Activated T-helper 1 cell treated with Interleukin-2 at 50 U/mL for 16 hours (primary cell): ENCODE measurements at regions not wholly inside any gene's neighbourhood (a gene's known extent, or its start where the extent isn't known, plus 50 kb on each side); places are given as distances from the start of the nearest gene placed in this dataset.

Source experiments
- DNase-seq: peaks from one replicate; pipeline ENCODE4 v3.0.0-alpha.2; 2020; ENCODE audit warnings: low read depth

DNA sequence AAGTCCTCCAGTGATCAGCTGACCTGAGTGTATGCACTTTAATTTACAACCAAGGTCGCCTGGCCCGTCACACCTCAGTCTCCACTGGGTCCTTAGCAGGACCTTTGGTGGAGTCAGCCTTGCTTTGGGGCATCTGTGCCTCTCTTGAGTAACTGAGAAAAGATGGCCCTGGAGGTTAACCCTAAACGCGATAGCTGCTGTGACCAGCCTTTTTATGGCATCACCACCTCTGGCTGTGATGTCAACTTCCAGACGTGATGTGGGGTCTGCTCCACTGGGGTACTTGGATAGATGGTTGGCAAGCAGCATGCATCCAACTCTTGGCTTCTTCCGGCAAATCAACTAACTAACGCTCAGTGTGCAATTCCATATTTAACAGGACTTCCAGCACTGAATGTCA lies 122.8 kb upstream of the RTL1 start:
- no peak for DNase-seq

DNA sequence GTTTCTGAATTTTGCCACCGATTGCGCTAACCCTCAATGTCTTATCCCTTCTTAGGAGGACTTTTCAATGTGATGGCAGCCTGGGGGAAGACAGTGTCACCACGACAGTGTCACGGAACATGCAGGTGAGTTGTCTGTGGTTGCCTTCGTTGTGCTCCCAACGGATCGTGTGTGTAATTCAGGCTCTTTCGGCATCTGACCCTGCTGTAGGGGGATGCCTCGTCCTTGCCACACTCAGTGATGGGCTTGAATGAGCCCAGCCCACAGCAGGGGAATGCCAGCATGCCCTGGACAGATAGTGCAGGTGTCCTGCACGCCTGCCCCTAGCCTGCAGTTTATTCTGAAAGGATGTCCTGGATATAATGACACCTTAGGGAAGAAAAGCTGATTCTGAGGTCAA lies 123.8 kb upstream of the RTL1 start:
- no peak for DNase-seq

DNA sequence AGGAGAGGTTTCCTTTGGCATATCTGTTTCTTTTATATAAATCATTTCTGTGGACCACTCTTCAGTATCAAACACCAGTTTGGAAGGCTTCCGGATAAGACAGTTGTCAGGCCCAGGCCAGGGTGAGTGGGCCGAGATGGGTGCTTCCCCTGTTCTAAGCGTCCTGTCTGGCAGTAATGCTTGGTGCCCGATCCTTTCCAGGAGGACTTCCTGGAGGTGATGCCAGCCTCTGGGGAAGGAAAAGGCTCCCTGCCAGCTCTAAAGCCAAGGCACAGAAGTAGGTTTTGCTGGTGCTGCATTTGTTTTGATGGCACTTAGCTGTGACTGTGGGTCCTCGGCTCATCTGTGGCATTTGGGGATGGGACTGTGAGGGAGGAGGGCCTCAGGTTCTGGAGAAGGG lies 124.4 kb upstream of the RTL1 start:
- no peak for DNase-seq

DNA sequence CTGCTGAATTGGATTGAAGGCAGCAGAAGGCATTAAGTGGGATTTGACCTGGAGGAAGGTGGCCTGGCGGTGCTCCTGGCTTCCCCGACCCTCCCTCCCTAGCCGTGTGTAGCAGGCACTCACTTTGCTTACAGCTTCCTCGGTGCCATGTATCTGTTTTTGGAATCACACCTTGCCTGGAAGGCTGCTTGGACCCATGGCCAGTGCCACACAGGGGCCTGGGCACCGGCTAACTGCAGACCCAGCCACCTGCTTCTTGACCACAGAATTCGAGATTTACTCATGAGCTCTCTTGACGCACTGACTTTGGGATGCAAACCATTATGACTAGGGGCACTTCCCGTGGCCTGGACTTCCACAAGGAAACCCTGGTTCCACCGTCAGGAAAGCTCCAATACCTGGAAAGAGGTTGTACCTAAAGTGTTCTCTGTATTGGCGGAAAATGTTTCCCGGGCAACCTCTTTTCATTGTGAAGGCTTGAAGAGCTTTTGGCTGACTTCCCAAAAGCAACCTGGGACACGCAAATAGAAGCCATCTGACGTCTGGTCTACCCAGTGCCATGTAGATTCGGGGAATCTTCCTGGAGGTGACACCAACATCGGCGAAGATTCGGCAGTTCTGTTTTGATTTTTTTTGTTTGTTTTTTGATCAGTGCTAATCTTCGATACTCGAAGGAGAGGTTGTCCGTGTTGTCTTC lies 125.6 kb upstream of the RTL1 start:
- no peak for DNase-seq

DNA sequence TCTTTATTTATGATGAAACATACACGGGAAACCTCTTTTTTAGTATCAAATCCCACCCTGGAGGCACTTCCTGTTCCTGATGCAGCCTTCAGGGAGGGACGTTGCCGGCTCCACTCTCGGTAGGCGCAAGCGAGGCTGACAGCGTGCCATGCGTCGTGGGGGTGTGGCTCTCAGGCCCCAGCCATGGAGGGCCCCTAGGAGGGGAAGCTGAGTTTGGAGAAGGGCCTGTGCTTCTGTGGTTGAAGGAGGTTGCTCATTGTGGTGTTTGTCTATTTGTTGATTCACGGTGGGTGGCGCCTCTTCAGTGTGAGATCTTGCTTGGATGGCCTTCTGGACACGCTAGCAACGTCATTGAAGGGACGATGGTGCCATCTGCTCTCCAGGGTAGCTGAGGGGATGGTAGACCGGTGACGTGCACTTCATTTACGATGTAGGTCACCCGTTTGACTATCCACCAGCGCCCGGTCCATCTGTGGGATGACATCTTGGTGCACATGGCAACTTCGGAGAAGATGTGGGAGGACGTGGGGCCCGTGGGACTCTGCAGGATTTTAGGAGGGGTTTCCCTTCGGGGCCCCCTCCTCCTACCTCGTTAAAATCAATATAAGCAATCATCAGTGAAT lies 126.3 kb upstream of the RTL1 start:
- no peak for DNase-seq

DNA sequence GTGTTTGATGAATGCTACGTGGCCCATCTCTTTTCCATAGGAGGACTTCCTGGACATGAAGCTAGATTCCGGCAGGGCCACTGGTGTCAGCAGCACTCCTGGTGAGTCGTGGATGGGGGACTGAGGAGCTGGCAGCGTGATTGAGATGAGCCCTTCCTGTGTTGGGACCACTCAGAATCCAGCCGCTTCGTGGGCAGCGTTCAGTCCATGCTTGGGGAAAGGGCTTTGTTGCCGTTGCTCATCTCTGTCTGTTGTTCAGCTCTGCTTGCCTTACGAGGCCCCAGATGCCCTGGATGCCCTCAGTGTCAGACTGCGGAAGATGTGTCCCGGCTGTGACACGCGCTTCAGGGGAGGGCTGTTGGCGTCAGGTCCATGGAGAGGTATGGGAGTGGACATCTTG lies 127.1 kb upstream of the RTL1 start:
- DNase-seq = no peak

DNA sequence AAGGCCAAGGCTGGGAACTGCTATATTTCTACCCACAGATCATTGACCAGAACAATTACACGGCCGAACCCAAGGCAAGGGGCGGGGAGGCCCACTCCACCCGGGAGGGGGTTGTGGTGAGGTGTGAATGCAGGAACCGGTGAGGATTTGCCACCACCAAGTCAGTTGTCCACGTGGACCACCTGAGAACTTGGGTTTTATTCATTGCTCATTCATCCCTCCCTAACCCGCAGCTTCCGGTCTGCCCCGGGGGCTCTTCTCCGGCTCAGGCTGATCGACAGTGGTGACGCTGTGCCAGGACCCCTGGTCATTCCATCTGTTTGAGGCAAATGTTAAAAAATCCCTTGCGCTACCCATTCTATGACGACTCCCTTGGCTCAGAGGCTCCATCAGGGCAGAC lies 127.7 kb upstream of the RTL1 start:
- DNase-seq = no peak

DNA sequence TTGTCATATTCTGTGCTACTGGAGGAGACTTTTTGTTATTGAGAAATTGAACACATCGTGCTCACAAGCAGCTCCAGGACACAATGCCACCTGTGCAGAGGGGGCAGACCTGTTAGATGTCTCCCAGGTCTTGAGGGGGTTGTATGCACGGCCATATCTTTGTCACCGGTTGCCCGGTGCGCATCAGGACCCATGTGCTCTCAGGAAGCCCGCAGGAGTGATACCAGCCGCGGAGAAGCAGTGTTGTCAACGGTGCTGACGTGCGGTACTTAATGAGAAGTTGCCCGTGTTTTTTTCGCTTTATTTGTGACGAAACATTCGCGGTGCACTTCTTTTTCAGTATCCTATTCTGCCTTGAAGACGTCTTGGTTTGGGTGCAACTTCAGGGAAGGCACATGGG lies 128.2 kb upstream of the RTL1 start:
- DNase-seq = no peak

DNA sequence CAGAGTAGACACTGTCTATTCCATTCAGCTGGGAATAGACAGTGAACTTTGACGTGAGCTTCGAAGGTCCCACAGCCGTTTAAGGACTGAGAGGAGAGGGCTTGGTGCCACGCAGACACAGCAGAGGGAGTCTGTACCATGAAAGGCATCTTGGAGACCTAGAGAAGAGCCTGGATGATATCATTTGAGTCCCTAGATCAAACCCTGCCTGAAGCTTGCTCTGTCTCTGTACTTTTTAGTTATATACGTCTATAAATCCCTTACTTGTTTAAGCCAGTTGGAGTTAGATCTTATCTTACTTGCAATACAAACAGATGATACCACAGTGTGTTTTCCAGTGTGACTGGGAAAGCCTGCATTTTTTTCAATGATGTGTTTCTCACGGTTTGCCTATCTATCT lies 128.9 kb upstream of the RTL1 start:
- no peak for DNase-seq

DNA sequence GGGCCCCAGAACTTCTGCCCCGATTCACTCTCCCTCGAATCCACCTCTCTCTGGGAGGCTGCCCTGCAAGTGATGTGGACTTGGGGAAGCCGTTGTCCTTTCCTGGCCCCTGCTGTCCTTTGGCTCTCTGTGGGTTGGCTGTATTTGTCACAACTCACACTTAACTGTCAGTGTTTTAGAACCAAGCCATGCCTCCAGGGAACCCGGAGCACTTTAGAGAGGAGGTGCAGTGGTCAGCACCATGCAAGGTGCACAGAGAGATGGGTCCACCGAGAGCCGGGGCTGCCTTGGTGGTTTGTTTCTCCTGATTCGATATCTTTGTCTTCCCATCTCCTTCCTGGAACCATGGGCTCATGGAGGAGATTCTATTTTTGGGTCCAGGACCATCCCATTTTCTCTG lies 129.5 kb upstream of the RTL1 start:
- DNase-seq = no peak

DNA sequence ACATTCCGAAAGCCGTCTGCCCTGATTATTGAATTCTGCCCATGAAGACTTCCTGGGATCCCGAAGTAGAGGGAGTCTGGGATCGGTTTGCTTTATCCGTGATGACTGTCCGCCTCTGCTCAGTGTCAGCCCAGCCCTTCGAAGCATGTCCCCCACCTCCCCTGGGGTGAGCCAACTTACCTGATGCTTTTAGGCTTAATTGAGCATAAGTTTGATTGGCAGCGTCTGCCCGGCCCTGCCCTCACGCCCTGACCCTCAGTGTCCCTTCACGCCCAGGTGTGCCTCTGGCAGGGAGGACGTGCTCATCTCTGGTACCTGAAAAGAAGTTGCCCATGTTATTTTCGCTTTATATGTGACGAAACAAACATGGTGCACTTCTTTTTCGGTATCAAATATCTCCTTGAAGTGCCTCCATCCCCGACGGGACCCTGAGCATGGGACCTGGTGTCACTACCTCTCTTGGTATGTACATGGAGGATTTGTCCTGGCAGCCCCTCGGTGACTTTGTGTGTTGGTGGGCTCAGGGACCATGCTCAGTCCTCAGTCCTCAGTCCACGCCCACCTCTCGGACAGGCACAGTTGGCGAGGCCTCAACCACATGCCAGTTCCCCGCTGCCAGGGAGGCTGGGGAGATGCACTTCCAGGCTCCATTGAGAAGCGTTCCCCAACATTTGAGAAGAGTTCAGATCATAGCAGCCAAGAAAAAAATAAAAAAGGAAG lies 130.1 kb upstream of the RTL1 start:
- DNase-seq = no peak

DNA sequence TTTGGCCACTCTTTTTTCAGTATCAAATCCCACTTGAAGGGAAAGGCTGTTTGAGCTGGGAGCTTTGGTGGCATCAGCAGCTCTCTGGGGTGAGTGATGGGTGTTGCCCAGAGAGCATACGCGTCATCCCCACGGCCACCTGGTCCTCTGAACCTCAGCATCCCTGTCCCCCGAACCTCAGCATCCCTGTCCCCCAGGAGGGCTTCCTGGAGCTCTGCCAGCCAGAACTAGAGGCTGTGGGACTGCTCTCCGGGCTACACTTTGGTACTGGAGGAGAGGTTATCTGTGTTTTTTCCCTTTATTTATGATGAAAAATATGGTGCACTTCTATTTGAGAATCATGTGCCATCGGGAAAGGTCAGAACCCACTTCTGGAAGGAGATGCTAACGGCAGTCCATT lies 131.5 kb upstream of the RTL1 start:
- DNase-seq = no peak

DNA sequence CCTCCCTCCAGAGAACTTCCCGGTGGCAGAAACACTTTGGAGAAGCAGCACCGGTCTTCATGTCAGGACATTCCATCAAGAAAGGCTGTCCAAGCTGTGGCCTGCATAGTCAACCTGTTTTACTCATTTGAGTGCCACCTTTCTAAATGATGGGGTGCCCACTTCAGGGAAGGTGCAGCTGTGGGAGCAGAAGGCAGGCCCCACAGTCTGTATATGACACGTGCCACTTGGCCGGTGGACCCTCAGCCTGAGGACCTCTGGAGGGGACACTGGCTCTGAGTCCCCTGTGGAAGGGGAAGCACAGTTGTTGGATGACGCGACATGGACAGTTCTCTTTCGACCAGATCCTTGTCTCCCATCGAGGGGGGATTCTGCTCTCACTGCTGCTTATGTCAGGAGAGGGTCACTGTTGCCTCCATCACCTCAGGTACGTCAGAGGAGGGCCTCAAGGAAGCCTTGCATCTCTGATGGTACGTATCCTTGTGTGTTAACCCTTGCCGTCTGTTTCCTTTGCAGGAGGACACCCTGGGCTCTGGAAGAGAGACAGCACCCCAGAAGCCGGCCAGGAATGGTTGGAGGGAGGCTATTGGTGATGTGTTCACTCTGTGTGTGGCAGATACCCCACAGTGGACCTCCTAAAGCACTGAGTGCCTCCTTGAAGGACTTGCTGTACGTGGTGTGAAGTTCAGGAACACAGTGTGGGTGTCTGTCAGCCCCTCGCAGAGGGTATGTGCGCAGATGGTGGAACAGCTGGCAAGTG lies 132.1 kb upstream of the RTL1 start:
- no peak for DNase-seq

DNA sequence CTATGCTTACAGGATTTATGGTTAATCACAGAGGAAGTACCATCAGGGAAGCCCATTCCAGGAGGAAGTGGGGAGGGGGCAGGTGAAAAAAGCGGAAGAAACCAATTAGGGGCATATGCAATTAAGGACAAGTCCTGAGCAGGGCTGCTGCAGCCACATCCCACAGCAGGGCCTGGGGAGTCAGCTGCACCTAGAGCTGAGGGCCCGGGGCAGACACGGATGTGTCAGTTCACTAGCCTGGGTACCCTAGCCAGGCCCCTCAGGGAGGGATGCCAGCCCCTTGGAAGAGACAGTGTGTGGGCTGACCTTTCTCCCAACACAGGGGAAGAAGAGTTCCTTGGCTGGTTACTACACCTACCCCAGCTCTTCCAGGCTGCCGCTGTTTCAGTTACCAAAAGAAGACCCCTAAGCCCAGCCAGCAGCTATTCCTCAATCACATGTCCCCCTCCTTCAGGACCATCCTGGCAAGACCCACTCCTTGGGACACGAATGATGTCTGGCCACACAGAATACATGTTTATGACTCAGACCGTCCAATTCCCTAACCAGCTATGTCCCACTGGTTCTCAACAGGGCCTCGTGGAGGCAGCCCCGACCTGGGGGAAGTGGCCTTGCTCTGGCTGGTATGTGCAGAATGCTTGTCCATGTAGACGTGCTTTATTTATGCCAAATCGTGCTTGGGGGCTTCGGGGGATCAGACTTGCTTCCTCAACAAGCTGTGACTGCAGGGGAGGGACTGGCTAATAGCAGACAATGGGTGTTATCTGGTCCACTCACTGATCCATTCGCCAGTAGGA lies 133.7 kb upstream of the RTL1 start:
- no peak for DNase-seq

DNA sequence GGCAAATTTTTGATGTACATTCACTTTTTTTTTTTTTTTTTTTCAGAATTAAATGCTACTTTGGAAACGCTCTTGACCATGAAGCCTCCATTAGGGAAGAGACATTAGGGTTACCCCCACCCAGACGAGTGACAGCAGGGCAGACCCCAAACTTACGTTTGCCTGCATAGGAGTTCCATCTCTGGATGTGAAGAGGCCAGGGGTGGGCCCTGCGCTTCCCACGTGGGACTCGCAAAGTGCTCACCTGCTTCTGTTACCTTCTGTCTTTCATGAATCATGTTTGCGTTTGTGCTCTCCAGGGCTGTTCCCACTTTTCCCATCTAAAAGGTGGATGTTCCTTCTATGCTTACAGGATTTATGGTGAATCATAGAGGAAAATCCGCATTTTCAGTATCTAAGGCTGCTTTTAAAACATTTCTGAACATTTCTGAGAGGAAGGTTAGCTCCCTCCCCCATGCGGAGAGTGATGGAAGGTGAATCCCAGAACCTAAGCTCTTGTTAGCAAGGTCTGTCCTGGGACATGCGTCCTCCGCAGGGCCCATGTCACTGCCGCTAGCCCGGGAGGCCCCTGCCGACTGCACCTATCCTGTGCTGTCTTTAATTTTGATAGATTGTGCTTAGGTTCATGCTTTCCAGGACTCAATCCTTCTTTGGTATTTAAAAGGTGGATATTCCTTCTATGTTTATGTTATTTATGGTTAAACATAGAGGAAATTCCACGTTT lies 135.7 kb upstream of the RTL1 start:
- no peak for DNase-seq

DNA sequence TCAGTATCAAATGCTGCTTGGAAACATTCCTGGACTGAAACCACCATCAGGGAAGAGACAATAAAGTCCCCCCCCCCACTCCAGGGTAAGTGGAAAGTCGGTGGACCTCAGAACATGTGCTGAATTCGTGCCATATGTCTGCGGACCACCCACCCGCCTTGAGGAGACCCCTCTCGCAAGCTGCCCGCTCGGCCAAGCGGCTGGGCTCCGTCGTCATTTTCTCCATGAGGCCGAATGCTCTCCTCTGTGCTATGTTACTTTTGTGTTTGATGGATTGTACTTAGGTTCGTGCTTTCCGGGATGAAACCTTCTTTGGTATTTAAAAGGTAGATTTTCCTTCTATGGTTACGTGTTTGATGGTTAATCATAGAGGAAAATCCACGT lies 136.2 kb upstream of the RTL1 start:
- no peak for DNase-seq

DNA sequence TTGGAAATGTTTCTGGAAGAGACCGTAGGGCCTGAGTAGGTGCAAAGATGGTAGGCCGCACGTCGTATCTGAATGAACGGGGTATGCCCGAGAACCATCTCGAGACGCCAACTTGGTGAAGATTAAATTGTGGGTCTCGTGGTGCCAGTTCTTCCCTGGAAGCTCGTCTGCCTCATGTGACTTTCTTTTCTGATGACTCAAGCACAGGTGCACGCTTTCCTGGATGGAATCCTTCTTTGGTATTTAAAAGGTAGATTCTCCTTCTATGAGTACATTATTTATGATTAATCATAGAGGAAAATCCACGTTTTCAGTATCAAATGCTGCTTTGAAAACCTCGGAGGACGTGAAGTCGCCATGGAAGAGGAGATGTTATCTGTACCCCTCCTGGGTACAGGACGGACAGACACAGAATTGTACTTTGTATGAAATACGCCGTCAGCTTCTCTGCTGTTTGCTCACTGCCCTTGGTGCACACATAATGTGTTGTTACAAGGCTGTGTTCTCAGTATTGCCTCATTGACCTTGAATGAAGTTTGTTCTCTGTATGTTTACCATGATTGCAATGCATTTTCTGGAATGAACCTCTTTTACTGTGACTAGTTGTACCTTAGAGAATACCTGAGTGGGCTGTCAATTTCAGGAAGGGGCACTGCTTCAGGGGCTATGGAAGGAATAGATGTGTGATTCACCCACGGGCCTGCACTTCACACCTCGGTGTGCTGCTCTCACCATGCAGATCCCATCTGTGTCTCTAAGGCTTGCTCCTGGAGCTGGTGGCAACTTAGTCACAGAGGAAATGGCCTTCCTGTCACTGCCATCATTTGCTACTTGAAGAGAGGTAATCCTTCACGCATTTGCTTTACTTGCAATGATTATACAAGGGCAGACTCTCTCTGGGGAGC lies 137.3 kb upstream of the RTL1 start:
- no peak for DNase-seq

DNA sequence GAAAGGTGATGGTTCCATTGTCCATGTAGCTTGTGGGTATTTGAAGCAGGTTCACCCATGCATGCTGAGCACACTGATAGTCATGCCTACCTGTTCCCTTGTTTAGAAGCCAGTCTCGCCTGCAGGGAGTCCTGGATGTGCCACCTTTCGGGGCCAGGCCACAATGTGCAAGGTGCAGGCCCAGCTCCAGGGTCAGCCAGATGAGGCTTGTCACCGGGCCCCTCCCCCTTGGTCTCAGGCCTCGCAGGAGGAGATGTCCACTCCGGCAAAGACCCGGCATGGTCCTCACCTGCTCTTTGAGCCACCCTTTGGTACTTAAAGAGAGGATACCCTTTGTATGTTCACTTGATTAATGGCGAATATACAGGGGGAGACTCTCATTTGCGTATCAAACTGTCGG lies 140.4 kb upstream of the RTL1 start:
- DNase-seq = no peak

DNA sequence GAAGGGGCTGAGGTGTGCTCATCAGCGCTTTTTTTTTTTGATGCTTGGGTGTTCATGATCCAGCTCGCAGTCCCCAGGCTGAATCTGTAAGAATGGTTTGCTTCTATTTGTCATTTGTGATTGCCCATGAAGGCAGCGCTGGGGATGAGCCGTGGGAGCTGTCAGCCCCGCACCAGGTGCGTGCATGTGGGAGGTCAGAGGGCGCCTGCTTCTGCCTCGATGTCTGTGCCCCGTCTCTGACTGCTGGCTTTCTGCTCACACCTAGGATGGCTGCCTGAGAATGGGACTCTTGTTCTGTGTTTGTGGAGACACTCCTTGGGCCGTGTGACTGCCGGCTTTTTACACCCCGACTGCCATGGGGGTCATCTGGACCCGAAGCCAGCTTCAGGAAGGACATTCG lies 141.2 kb upstream of the RTL1 start:
- no peak for DNase-seq

DNA sequence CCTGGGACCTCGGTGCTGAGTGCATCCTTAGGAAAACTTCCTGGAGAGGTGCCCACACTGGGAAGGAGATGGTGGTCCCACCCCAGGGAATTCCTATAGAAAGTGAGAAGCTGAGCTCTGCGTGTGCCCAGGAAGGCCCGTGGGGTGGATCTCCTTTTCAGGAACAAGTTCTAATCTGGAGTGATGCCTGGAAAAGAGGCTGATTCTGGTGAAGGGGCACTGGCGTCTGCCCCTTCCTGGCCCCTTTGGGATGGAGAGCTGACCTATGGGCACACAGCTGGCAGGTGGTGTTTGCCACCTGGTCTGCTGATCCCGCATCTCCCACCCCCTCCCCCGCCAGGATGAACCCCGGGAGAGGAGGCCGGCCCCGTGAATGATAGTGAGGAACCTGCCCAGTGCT lies 142.0 kb upstream of the RTL1 start:
- no peak for DNase-seq
